ENCODE measurements at regions not wholly inside any gene's neighbourhood (a gene's known extent, or its start where the extent isn't known, plus 50 kb on each side); places are given as distances from the start of the nearest gene placed in this dataset.

DNA sequence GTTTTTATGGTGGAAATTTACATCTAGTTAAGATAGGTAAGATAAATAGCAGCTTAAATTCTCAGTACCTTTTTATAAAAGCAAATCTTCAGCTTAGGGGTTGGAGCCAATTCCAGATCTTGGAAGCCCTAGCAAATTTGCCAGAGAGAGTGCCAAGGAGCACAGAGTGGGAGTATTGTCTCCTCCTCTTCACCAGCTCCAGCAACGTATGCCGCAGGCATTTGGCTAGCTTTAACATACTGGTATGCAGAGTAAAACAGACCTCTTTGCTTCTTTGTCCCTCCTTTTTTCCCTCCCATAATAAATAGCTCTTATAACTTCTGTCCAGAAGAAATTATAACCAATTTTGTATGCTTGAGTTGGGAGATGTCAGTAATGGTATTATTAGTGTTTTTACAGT is 140.4 kb downstream of the DIPK2A start:
- TF ChIP-seq, protein P1, sequence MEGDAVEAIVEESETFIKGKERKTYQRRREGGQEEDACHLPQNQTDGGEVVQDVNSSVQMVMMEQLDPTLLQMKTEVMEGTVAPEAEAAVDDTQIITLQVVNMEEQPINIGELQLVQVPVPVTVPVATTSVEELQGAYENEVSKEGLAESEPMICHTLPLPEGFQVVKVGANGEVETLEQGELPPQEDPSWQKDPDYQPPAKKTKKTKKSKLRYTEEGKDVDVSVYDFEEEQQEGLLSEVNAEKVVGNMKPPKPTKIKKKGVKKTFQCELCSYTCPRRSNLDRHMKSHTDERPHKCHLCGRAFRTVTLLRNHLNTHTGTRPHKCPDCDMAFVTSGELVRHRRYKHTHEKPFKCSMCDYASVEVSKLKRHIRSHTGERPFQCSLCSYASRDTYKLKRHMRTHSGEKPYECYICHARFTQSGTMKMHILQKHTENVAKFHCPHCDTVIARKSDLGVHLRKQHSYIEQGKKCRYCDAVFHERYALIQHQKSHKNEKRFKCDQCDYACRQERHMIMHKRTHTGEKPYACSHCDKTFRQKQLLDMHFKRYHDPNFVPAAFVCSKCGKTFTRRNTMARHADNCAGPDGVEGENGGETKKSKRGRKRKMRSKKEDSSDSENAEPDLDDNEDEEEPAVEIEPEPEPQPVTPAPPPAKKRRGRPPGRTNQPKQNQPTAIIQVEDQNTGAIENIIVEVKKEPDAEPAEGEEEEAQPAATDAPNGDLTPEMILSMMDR (conservative IDR thresholded peaks at IDR 0.05; ENCODE audit: low read depth, low read length), result no peak
- TF ChIP-seq EZH2 (IDR thresholded peaks at IDR 0.05; ENCODE audit: borderline replicate concordance, low read depth, low read length, poor library complexity, severe bottlenecking), result no peak

All from A673 (cell line).